PC-3 (cell line): ENCODE measurements at regions not wholly inside any gene's neighbourhood (a gene's known extent, or its start where the extent isn't known, plus 50 kb on each side); places are given as distances from the start of the nearest gene placed in this dataset.

Experiments
- ATAC-seq: fragments of 200-7000 bp; cut with Tn5 transposase; 2 replicates; pipeline ENCODE4 v1.9.1; 2020; ENCODE audit warnings: mild to moderate bottlenecking, moderate library complexity
- BruUV-seq: library from RNA; stranded (reverse); fragments of 400-500 nt; replicated peaks from 2 replicates; lab custom pipeline; 2021; lab: Mats Ljungman, UMichigan
- CTCF ChIA-PET: fragments of 300-600 bp; sonication (Branson Sonifier 250); formaldehyde crosslinking; loops from one replicate; lab custom pipeline; 2022; ENCODE audit warnings: antibody characterized with exemption; lab: Charles Lee
- POLR2A ChIA-PET: fragments of 300-600 bp; sonication (Branson Sonifier 250); formaldehyde crosslinking; loops from one replicate; lab custom pipeline; 2022; ENCODE audit warnings: antibody characterized with exemption; ENCODE audit not compliant: unreplicated experiment; lab: Charles Lee
- DNase-seq: peaks from one replicate; pipeline ENCODE4 v3.0.0-alpha.2; 2015
- H2AFZ ChIP-seq: fragments of 300-600 bp; sonication (generic); 2 replicates; pipeline ENCODE4 v1.6.0; 2016; ENCODE audit warnings: antibody characterized with exemption, low read length
- H3F3A ChIP-seq: fragments of 300-600 bp; sonication (generic); one replicate; pipeline ENCODE4 v1.6.0; 2017; ENCODE audit warnings: antibody characterized with exemption, low read length, control low read depth, mild to moderate bottlenecking; ENCODE audit not compliant: unreplicated experiment
- H3K27ac ChIP-seq: fragments of 300-600 bp; sonication (generic); 2 replicates; pipeline ENCODE4 v1.5.1; 2016; ENCODE audit warnings: mild to moderate bottlenecking, low read length
- H3K27me3 ChIP-seq: fragments of 300-600 bp; sonication (generic); 2 replicates; pipeline ENCODE4 v1.6.1; 2016; ENCODE audit warnings: low read length, mixed read lengths
- H3K36me3 ChIP-seq: fragments of 300-600 bp; sonication (generic); 2 replicates; pipeline ENCODE4 v1.6.1; 2016; ENCODE audit warnings: low read depth, mixed run types, low read length, mixed read lengths
- H3K4me1 ChIP-seq: fragments of 300-600 bp; sonication (generic); 2 replicates; pipeline ENCODE4 v1.5.1; 2016; ENCODE audit warnings: low read length; ENCODE audit not compliant: insufficient read depth
- H3K4me2 ChIP-seq: fragments of 300-600 bp; sonication (generic); 2 replicates; pipeline ENCODE4 v1.6.0; 2016; ENCODE audit warnings: low read length
- H3K4me3 ChIP-seq: fragments of 300-600 bp; sonication (generic); 2 replicates; pipeline ENCODE4 v1.5.1; 2016; ENCODE audit warnings: mild to moderate bottlenecking, low read length, mixed read lengths
- H3K79me2 ChIP-seq: fragments of 300-600 bp; sonication (generic); 2 replicates; pipeline ENCODE4 v1.6.1; 2017; ENCODE audit warnings: low read length, mixed read lengths
- H3K9ac ChIP-seq: fragments of 300-600 bp; sonication (generic); 2 replicates; pipeline ENCODE4 v1.6.0; 2016; ENCODE audit warnings: mild to moderate bottlenecking, low read length
- H3K9me2 ChIP-seq: fragments of 300-600 bp; sonication (generic); replicated peaks from 2 replicates; pipeline ENCODE4 v1.6.1; 2016; ENCODE audit warnings: mixed run types, low read length, mixed read lengths
- H3K9me3 ChIP-seq: fragments of 300-600 bp; sonication (generic); 2 replicates; pipeline ENCODE4 v1.6.1; 2016; ENCODE audit warnings: low read length, mixed read lengths
- H4K20me1 ChIP-seq: fragments of 300-600 bp; sonication (generic); 2 replicates; pipeline ENCODE4 v1.6.1; 2016; ENCODE audit warnings: low read length, mixed read lengths
- EZH2 ChIP-seq: fragments of 300-600 bp; sonication (generic); IDR thresholded peaks from one replicate; pipeline ENCODE4 v1.6.1; 2017; ENCODE audit warnings: antibody characterized with exemption, mild to moderate bottlenecking, low read length; ENCODE audit not compliant: unreplicated experiment
- EZH2phosphoT487 ChIP-seq: fragments of 300-600 bp; sonication (generic); IDR thresholded peaks from 2 replicates; pipeline ENCODE4 v1.6.1; 2018; ENCODE audit warnings: mild to moderate bottlenecking, antibody characterized with exemption, low read length, borderline replicate concordance
- intact Hi-C: fragments of 100-400 bp; cut with micrococcal nuclease; formaldehyde crosslinking; loops from 2 replicates; pipeline ENCODE4 v1.9.0; 2023
- TF ChIP-seq, protein P1 (sequence below): fragments of 300-600 bp; sonication (generic); conservative IDR thresholded peaks from 2 replicates; pipeline ENCODE4 v1.5.1; 2017; ENCODE audit warnings: antibody characterized with exemption, low read depth, mild to moderate bottlenecking, low read length

DNA sequence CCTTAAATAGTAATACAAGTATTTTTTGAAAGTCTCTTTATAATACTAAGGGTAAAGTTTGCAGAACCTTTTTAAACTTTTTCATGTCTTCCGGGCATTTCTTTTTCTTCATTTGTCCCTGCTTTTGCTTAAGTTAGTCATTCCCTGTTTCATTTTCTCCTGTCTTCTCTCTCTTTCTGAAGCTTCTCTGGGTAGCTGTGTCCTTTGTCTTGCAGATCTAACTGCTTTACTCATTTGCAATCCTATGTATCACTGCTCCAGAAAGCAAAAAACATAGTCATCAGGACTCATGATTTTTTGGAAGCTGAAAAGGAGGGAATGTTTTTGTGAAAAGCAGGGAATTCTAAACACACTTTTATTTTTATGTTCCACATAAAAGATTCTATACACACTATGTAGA lies 301.7 kb downstream of the MRPS30 start:
- Histone ChIP-seq H3F3A (no peaks in the 10 kb centered on the region), H3K9me3 (no peaks in the 10 kb centered on the region), H3K9ac (no peak overlapping the region), H3K4me1 (no peaks in the 10 kb centered on the region), H2AFZ (no peak overlapping the region), H4K20me1 (no peaks in the 10 kb centered on the region), H3K4me3 (no peak overlapping the region), H3K9me2 (no peaks in the 10 kb centered on the region), H3K27me3 (no peaks in the 10 kb centered on the region), H3K27ac (no peak overlapping the region), H3K36me3 (no peaks in the 10 kb centered on the region), H3K79me2 (no peaks in the 10 kb centered on the region), H3K4me2 (no peak overlapping the region)
- ATAC-seq, result no peak
- intact Hi-C loops, result no loop called here
- ChIA-PET POLR2A (no interaction called here), CTCF (no interaction called here)
- BruUV-seq, result no TSS peak
- DNase-seq, result no peak
- TF ChIP-seq, protein P1, sequence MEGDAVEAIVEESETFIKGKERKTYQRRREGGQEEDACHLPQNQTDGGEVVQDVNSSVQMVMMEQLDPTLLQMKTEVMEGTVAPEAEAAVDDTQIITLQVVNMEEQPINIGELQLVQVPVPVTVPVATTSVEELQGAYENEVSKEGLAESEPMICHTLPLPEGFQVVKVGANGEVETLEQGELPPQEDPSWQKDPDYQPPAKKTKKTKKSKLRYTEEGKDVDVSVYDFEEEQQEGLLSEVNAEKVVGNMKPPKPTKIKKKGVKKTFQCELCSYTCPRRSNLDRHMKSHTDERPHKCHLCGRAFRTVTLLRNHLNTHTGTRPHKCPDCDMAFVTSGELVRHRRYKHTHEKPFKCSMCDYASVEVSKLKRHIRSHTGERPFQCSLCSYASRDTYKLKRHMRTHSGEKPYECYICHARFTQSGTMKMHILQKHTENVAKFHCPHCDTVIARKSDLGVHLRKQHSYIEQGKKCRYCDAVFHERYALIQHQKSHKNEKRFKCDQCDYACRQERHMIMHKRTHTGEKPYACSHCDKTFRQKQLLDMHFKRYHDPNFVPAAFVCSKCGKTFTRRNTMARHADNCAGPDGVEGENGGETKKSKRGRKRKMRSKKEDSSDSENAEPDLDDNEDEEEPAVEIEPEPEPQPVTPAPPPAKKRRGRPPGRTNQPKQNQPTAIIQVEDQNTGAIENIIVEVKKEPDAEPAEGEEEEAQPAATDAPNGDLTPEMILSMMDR, result no peak
- no peak for TF ChIP-seq EZH2
- no peak for TF ChIP-seq EZH2phosphoT487

DNA sequence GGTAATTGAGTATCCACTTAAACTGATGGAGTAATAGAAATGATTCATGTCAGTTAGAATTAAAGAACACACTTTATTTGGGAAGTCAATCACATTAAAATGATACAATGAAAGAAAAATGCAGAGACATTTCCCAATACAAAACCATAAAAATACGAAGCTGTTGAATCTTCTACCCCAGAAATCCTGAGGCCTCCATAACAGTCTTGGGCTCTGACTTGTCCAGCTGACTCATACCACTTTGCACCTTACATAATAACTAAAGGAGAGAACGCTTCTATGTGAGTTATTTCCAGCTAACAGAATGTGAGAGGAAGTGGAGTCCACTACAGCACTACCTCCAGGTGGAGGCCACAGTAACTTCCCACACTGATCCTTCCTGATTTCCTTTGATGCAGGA lies 305.0 kb downstream of the MRPS30 start:
- Histone ChIP-seq H3K9me3 (no peaks in the 10 kb centered on the region), H3K4me2 (no peak overlapping the region), H4K20me1 (no peaks in the 10 kb centered on the region), H3K36me3 (no peaks in the 10 kb centered on the region), H3K79me2 (no peaks in the 10 kb centered on the region), H3K4me3 (no peak overlapping the region), H2AFZ (no peak overlapping the region), H3K27me3 (no peaks in the 10 kb centered on the region), H3K9me2 (no peaks in the 10 kb centered on the region), H3K27ac (no peak overlapping the region), H3K4me1 (no peaks in the 10 kb centered on the region), H3K9ac (no peak overlapping the region), H3F3A (no peaks in the 10 kb centered on the region)
- intact Hi-C loops, result no loop called here
- DNase-seq, result no peak
- ATAC-seq, result no peak; the same call in 1 of the 2 replicates
- TF ChIP-seq, protein P1, result no peak
- no peak for TF ChIP-seq EZH2phosphoT487
- no peak for TF ChIP-seq EZH2
- ChIA-PET POLR2A (no interaction called here), CTCF (no interaction called here)
- no TSS peak for BruUV-seq

DNA sequence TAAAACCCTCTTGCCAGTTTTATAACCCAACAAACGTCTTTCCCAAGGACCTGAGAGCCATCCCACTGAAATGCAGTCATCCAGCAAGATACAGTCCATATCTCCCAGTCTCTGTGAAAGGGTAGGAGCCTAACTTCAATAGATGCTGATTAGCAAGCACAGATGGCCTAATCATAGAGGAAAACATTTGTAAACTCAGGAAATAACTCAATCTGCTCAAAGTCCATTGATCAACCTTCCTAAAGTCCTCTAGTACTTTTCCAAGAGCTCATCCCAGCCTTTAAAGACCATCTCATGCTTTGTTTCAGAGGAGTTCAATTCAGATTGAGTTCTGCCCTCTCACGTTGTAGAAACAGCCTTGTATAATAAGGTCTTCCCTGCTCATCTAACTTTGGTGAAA lies 324.2 kb downstream of the MRPS30 start:
- Histone ChIP-seq H3K4me3 (no peak overlapping the region), H3K27ac (no peak overlapping the region), H3K9me3 (0 out of 2 replicates have a peak, but pooled peaks cover 8% of the 10 kb centered on the region), H3K9ac (no peak overlapping the region), H3K27me3 (no peaks in the 10 kb centered on the region), H3K4me1 (no peaks in the 10 kb centered on the region), H3K36me3 (no peaks in the 10 kb centered on the region), H2AFZ (no peak overlapping the region), H4K20me1 (no peaks in the 10 kb centered on the region), H3K9me2 (no peaks in the 10 kb centered on the region), H3K79me2 (no peaks in the 10 kb centered on the region), H3K4me2 (no peak overlapping the region), H3F3A (no peaks in the 10 kb centered on the region)
- TF ChIP-seq, protein P1, result no peak
- TF ChIP-seq EZH2 (no peak), EZH2phosphoT487 (no peak)
- no peak for ATAC-seq
- no TSS peak for BruUV-seq
- ChIA-PET POLR2A (no interaction called here), CTCF (no interaction called here)
- no peak for DNase-seq
- intact Hi-C loops, result no loop called here
